ENCODE measurements at regions not wholly inside any gene's neighbourhood (a gene's known extent, or its start where the extent isn't known, plus 50 kb on each side); places are given as distances from the start of the nearest gene placed in this dataset.

GRCh38 chr5:60527072-60527471 lies 172.9 kb downstream of the DEPDC1B start:
- no peak overlapping the region for H2BK120ac ChIP-seq (ENCODE audit: low read depth, low read length, poor library complexity, severe bottlenecking)
- no peak overlapping the region for H3K27ac ChIP-seq (ENCODE audit: insufficient read length, low read depth, low read length)
- no peak overlapping the region for H3K4me2 ChIP-seq (ENCODE audit: insufficient read depth, insufficient read length, low read length)
- no peak overlapping the region for H2AK5ac ChIP-seq (ENCODE audit: insufficient read length, low read length)
- no peaks in the 10 kb centered on the region for H3K79me1 ChIP-seq (ENCODE audit: insufficient read depth, low read depth, low read length, poor library complexity, severe bottlenecking)
- H3K27me3 ChIP-seq (ENCODE audit: insufficient read depth, low read length), result no peaks in the 10 kb centered on the region
- no peaks in the 10 kb centered on the region for H3K79me2 ChIP-seq (ENCODE audit: insufficient read depth, low read length)
- H3K56ac ChIP-seq (ENCODE audit: insufficient read length, low read depth, low read length), result no peak overlapping the region
- no peak overlapping the region for H3K14ac ChIP-seq (ENCODE audit: insufficient read depth, low read length)
- Mint-ChIP-seq H3K4me3 (no peak overlapping the region), H3K36me3 (ENCODE audit: insufficient read depth in 1 of 3, low read depth in 3 of 3) (peaks cover 2 to 14% (median 6%) of the 10 kb centered on the region in 3 experiments; a peak in 4 of 7 replicates), H3K9me3 (peaks cover 3 to 4% of the 10 kb centered on the region in 2 experiments; a peak in 4 of 5 replicates), H3K27me3 (ENCODE audit: low read depth) (no peaks in the 10 kb centered on the region; the same call in 1 of the 2 replicates), H3K4me1 (peaks cover 14 to 16% of the 10 kb centered on the region in 2 experiments), H3K27ac (no peak overlapping the region)
- H3K9me3 ChIP-seq (ENCODE audit: control insufficient read depth, low read depth, low read length), result no peaks in the 10 kb centered on the region
- H3K4me1 ChIP-seq (ENCODE audit: insufficient read depth, low read length), result no peaks in the 10 kb centered on the region
- no peak overlapping the region for H2AFZ ChIP-seq (ENCODE audit: low read length)
- no peaks in the 10 kb centered on the region for H3K23me2 ChIP-seq (ENCODE audit: insufficient read length, low read depth, low read length, poor library complexity, severe bottlenecking)
- no peak overlapping the region for H3T11ph ChIP-seq (ENCODE audit: low read length)
- no peak overlapping the region for H2BK5ac ChIP-seq (ENCODE audit: insufficient read length, low read length)
- no peak overlapping the region for H4K8ac ChIP-seq (replicated peaks; ENCODE audit: insufficient read length, low read depth, low read length)
- no CpG with 5 or more reads among the region's 5 CpGs for WGBS (ENCODE audit: extremely low coverage, insufficient read length, low lambda C conversion rate)
- no peak overlapping the region for H3K4ac ChIP-seq (ENCODE audit: low read depth, low read length)
- H2BK12ac ChIP-seq (ENCODE audit: insufficient read length, low read depth, low read length), result no peak overlapping the region
- H3K18ac ChIP-seq (ENCODE audit: insufficient read length, low read depth, low read length), result no peak overlapping the region
- TF ChIP-seq CTCF (conservative IDR thresholded peaks at IDR 0.05), result no peak
- no peak overlapping the region for H3K23ac ChIP-seq (ENCODE audit: insufficient read length, low read depth, low read length)
- no peak overlapping the region for H2BK20ac ChIP-seq (ENCODE audit: low read depth, low read length, poor library complexity, severe bottlenecking)
- H4K5ac ChIP-seq (ENCODE audit: insufficient read length, low read depth, low read length), result no peak overlapping the region
- H3K9ac ChIP-seq (ENCODE audit: extremely low read depth, insufficient read length, low read length), result no peak overlapping the region
- no peak for DNase-seq
- no peaks in the 10 kb centered on the region for H4K20me1 ChIP-seq (ENCODE audit: control insufficient read depth, insufficient read depth, insufficient read length)
- no peak overlapping the region for H2BK15ac ChIP-seq (ENCODE audit: low read depth, low read length)
- no peak overlapping the region for H4K91ac ChIP-seq (ENCODE audit: insufficient read length, low read depth, low read length)

All from H9 (cell line).